IPS-18a (cell line): ENCODE measurements at regions not wholly inside any gene's neighbourhood (a gene's known extent, or its start where the extent isn't known, plus 50 kb on each side); places are given as distances from the start of the nearest gene placed in this dataset.
"Not testable (repeated sequence)": the region's sequence is repeated elsewhere in the genome, so short reads cannot be mapped to it uniquely, and the experiment has no call there.

Experiments
- H3K27ac ChIP-seq: one replicate; pipeline ENCODE4 v1.5.1; 2013; ENCODE audit warnings: low read length
- H3K27me3 ChIP-seq: one replicate; pipeline ENCODE4 v1.6.1; 2013; ENCODE audit warnings: mild to moderate bottlenecking, low read length; ENCODE audit not compliant: control insufficient read depth, insufficient read depth
- H3K36me3 ChIP-seq: one replicate; pipeline ENCODE4 v1.6.1; 2013; ENCODE audit warnings: low read depth, low read length; ENCODE audit not compliant: control insufficient read depth
- H3K4me1 ChIP-seq: one replicate; pipeline ENCODE4 v1.6.1; 2013; ENCODE audit warnings: low read depth, low read length; ENCODE audit not compliant: control insufficient read depth
- H3K4me3 ChIP-seq: one replicate; pipeline ENCODE4 v1.5.1; 2013; ENCODE audit warnings: low read length
- H3K9ac ChIP-seq: one replicate; pipeline ENCODE4 v1.6.1; 2013; ENCODE audit warnings: mild to moderate bottlenecking, low read length, moderate library complexity
- H3K9me3 ChIP-seq: one replicate; pipeline ENCODE4 v1.6.1; 2013; ENCODE audit warnings: low read depth, low read length; ENCODE audit not compliant: control insufficient read depth

GRCh38 chr2:116510117-116510671 lies 1304.3 kb upstream of the DDX18 start:
- Histone ChIP-seq H3K27ac (no peak overlapping the region), H3K4me1 (no peaks in the 10 kb centered on the region), H3K27me3 (no peaks in the 10 kb centered on the region), H3K4me3 (no peak overlapping the region), H3K36me3 (no peaks in the 10 kb centered on the region), H3K9me3 (no peaks in the 10 kb centered on the region), H3K9ac (no peak overlapping the region)

- Histone ChIP-seq H3K4me3 (no peak overlapping the region), H3K27ac (no peak overlapping the region), H3K27me3 (no peaks in the 10 kb centered on the region)
These were observed 1303.1 kb upstream of the DDX18 start for GRCh38 chr2:116511426-116511825.

GRCh38 chr2:116513991-116514390 lies 1300.5 kb upstream of the DDX18 start:
- Histone ChIP-seq H3K4me1 (no peaks in the 10 kb centered on the region), H3K36me3 (no peaks in the 10 kb centered on the region), H3K9me3 (no peaks in the 10 kb centered on the region), H3K27me3 (no peaks in the 10 kb centered on the region), H3K4me3 (no peak overlapping the region), H3K9ac (no peak overlapping the region), H3K27ac (no peak overlapping the region)

More at GRCh38 chr2:116511426-116511825, 1303.1 kb upstream of the DDX18 start:
- H3K9ac ChIP-seq: no peak overlapping the region
- H3K4me1 ChIP-seq: no peaks in the 10 kb centered on the region
- no peaks in the 10 kb centered on the region for H3K9me3 ChIP-seq
- H3K36me3 ChIP-seq: no peaks in the 10 kb centered on the region

- H3K4me3 ChIP-seq: no peak overlapping the region
- no peaks in the 10 kb centered on the region for H3K36me3 ChIP-seq
- no peak overlapping the region for H3K9ac ChIP-seq
- no peak overlapping the region for H3K27ac ChIP-seq
- no peaks in the 10 kb centered on the region for H3K4me1 ChIP-seq
- no peaks in the 10 kb centered on the region for H3K27me3 ChIP-seq
- peaks cover 11% of the 10 kb centered on the region for H3K9me3 ChIP-seq
These were observed 1296.6 kb upstream of the DDX18 start for GRCh38 chr2:116517936-116518335.

- Histone ChIP-seq H3K4me3 (no peak overlapping the region), H3K9ac (no peak overlapping the region), H3K4me1 (no peaks in the 10 kb centered on the region), H3K9me3 (peaks cover 7% of the 10 kb centered on the region), H3K36me3 (no peaks in the 10 kb centered on the region), H3K27me3 (no peaks in the 10 kb centered on the region), H3K27ac (no peak overlapping the region)
These were observed 1276.7 kb upstream of the DDX18 start for GRCh38 chr2:116537811-116538210.

GRCh38 chr2:116545286-116546068 lies 1269.0 kb upstream of the DDX18 start:
- H3K27ac ChIP-seq: no peak overlapping the region
- no peaks in the 10 kb centered on the region for H3K4me1 ChIP-seq
- peaks cover 7% of the 10 kb centered on the region for H3K9me3 ChIP-seq
- H3K36me3 ChIP-seq: no peaks in the 10 kb centered on the region
- H3K4me3 ChIP-seq: no peak overlapping the region
- no peaks in the 10 kb centered on the region for H3K27me3 ChIP-seq
- no peak overlapping the region for H3K9ac ChIP-seq

- not testable (repeated sequence) for H3K9me3 ChIP-seq, H3K27me3 ChIP-seq, H3K27ac ChIP-seq, H3K9ac ChIP-seq, H3K36me3 ChIP-seq, H3K4me3 ChIP-seq, H3K4me1 ChIP-seq
These were observed 1261.6 kb upstream of the DDX18 start for GRCh38 chr2:116552738-116553419.

- no peak overlapping the region for H3K9ac ChIP-seq
- H3K27me3 ChIP-seq: no peaks in the 10 kb centered on the region
- no peak overlapping the region for H3K27ac ChIP-seq
- no peaks in the 10 kb centered on the region for H3K4me1 ChIP-seq
- H3K36me3 ChIP-seq: no peaks in the 10 kb centered on the region
- no peaks in the 10 kb centered on the region for H3K9me3 ChIP-seq
- H3K4me3 ChIP-seq: no peak overlapping the region
These were observed 1234.3 kb upstream of the DDX18 start for GRCh38 chr2:116580209-116580608.

- H3K27me3 ChIP-seq: no peaks in the 10 kb centered on the region
- H3K4me1 ChIP-seq: no peaks in the 10 kb centered on the region
- H3K36me3 ChIP-seq: no peaks in the 10 kb centered on the region
- no peak overlapping the region for H3K27ac ChIP-seq
- no peak overlapping the region for H3K9ac ChIP-seq
- no peaks in the 10 kb centered on the region for H3K9me3 ChIP-seq
- no peak overlapping the region for H3K4me3 ChIP-seq
These were observed 1231.6 kb upstream of the DDX18 start for GRCh38 chr2:116582850-116583249.

- H3K36me3 ChIP-seq: no peaks in the 10 kb centered on the region
- H3K9me3 ChIP-seq: no peaks in the 10 kb centered on the region
- H3K27ac ChIP-seq: no peak overlapping the region
These were observed 1228.7 kb upstream of the DDX18 start for GRCh38 chr2:116585669-116586327.

GRCh38 chr2:116586328-116586689 lies 1228.2 kb upstream of the DDX18 start:
- H3K9ac ChIP-seq: no peak overlapping the region
- no peak overlapping the region for H3K4me3 ChIP-seq
- H3K27me3 ChIP-seq: no peaks in the 10 kb centered on the region
- H3K27ac ChIP-seq: no peak overlapping the region
- no peaks in the 10 kb centered on the region for H3K4me1 ChIP-seq
- H3K9me3 ChIP-seq: no peaks in the 10 kb centered on the region
- no peaks in the 10 kb centered on the region for H3K36me3 ChIP-seq

More at GRCh38 chr2:116585669-116586327, 1228.7 kb upstream of the DDX18 start:
- H3K4me1 ChIP-seq: no peaks in the 10 kb centered on the region
- H3K4me3 ChIP-seq: no peak overlapping the region
- H3K27me3 ChIP-seq: no peaks in the 10 kb centered on the region
- H3K9ac ChIP-seq: no peak overlapping the region
